Stimulated activated CD8-positive, alpha-beta memory T cell treated with anti-CD3 and anti-CD28 coated beads, Interleukin-2, amount 100 ng/mL, for 1 hour (primary cell): ENCODE measurements at regions not wholly inside any gene's neighbourhood (a gene's known extent, or its start where the extent isn't known, plus 50 kb on each side); places are given as distances from the start of the nearest gene placed in this dataset.

Experiments used
- DNase-seq, 2 donors: peaks; one replicate each; pipeline ENCODE4 v3.0.0-alpha.2; 2020; ENCODE audit warnings: low read depth in 2 of 2

DNA sequence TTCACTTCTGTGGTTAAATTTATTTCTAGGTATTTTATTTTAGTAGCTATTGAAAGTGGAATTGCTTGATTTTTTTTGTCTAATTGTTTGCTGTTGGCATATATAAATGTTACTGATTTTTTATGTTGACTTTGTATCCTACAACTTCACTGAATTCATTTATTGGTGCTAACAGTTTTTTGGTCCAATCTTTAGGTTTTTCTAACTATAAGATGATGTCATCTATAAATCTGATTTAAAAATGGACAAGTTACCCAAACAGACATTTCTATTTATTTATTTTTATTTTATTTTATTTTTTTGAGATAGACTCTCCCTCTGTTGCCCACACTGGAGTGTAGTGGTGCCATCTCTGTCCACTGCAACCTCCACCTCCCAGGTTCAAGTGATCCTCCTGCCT is 162.3 kb downstream of the COX7C start:
- DNase-seq: no peak

DNA sequence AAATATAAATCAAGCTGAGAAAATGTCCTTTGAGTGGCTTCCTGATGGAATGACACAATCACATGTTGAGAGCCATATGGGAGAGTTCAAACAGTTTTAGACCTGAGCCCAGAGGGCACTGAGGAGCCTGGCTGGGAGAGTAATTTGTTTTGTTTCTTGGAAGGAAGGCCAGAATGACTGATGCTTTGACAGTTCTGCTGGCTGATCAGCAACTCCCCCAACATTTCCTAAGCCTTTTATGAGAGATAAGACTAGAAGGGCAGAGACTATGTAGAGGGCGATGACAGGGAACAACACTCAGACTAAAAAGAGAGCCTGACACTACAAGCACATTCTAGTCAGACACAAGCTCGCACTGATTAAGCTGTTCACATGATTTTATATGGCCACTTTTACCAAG is 169.2 kb downstream of the COX7C start:
- no peak for DNase-seq

DNA sequence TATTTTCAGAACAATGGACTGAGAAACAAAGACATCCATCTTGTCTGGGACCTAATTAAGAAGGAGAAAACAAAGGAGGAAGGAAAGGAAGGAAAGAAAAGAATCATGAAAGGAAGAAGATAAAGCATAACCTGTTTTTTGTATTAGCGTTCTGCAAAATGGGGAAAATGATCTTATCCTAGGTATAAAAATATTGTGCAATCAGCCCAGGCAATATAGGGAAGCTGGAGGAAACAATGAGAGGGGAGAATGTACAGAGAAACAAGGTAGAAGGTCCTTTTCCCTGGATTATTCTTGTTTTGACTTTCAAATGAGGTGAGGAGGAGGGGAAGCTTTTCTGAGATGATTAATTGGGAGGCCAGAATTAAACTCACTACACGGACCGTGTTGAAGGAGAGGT is 177.9 kb downstream of the COX7C start:
- DNase-seq: no peak

DNA sequence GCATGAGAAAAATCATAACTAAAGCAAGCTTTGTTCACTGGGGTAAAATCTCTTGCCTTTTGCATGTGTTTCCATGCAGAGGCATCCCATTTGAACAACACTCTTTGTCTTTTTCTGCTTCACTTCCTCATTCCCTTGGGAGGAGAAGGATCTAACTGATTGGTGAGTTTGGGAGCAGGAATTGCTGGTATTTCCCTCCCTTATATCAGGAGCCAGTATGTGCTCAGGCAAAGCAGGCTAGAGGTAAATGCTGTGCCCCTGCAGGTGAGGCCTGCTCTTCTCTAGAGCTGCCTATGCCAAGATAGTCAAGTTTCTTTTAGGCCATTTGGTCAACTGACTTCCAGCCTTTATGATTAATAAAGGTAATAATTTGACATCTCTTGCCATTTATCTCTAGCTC is 179.9 kb downstream of the COX7C start:
- DNase-seq: no peak

DNA sequence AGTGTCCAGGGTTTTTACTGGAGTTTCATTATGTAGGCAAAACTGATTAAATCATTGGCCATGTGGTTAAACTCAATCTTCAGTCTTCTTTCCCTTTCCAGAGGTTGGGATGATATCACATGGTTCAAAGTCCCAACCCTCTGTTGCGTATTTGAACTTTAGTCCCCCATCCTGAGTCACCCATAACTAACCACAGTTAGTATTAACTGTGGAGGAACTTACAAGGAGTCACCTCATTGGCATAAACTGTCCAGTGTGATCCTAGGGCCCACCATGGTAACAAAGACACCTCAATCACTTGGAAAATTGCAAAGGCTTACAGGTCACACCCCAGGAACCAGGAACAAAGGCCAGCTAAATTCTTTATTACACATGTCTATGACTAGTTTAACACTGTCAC is 188.5 kb downstream of the COX7C start:
- no peak for DNase-seq

DNA sequence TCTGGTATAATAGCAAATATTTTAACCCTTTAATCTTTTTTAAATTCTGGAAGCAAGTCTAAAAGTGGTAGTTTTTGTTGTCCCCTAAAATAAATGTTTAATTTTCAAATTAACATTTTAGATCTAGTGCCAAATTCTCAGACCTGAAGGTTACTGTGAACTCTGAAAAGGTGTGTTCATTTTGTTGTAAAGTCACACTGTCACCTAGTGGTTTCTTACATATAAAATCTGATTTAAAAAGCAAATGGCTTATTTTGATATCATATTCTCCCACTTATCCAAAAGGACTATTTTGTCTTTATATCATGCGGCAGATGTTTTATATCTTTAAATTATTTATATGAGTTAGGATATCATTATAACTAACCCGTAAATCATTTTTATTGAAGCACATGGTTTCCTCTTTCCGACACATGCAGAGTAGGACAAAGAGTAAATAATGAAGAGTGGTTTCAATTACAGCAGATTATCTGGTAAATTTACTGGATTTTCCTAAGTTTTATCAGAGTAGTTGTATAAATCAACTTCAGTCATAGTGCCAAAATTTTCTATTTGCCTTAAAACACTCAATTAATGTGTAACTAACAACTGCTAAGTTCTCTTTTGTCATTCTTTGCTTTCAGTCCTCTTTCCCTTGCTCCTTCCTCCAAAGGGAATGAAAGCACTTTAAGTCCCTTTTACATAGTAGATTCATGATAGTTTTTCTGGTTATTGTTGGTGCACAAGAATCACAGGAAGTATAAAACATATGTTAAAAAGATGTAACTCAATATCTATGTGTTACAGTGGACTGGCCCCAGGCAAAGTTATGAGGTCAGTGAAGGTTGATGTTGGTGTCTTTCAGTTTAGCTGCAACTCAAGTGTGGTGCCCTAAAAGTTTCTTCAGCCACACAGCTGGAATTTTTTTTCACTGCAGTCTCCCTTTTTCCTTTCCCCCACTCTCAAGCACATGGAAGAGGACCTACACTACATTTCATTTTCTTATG is 189.6 kb downstream of the COX7C start:
- no peak for DNase-seq

DNA sequence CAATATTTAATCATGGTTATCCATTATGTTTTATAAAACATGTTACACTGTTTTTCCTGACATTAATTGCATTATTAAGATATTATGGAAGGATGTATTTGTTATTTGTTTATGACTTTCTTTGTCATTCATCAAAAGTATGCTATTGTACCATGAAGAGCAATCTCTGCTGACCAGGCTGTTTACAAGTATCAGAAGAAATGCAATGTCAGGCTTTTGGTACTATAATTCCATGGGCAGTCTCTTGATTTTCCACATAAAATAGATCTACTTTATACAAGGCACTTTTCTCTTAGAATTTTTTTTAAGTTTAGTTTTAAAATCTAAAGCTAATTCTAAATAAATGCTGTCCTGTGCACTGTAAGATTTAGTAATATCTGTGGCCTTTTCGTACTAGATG is 196.6 kb downstream of the COX7C start:
- DNase-seq: no peak

DNA sequence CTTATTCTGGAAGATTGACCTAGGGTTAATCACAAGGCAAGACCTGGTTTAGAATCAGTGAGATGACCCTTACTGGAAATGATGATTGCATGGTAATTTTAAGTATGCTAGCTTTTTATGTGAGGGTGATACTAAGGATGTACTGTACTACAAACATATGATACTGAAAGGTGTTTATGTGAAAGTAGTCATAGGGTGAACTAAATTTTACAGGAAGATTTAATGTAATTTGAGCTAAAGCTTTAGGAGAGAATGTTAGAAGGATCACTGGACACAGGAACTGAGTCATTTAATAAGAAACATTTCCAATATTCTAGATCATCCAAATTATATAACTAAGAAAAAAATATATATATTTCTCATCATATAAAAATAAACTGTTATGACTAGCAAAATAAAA is 197.2 kb downstream of the COX7C start:
- no peak for DNase-seq

DNA sequence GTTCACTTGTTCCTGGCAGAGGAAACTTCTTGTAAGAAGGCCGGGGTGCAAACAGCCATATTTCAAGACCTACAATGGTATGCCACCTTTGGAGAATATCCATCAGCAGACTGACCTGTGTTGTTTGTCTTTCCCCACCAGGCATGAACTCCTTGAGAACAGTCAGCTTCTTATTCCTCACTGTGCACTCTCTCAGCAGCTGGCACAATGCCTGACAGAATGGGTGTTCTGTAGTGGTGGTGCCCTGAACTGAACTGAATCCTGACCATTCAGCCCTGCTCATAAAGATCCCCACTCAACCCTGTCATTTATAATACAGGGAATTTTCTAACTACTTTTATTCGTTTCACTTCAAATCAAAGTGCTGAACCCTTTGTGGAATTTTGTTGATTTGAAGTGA is 206.9 kb downstream of the COX7C start:
- DNase-seq: no peak

DNA sequence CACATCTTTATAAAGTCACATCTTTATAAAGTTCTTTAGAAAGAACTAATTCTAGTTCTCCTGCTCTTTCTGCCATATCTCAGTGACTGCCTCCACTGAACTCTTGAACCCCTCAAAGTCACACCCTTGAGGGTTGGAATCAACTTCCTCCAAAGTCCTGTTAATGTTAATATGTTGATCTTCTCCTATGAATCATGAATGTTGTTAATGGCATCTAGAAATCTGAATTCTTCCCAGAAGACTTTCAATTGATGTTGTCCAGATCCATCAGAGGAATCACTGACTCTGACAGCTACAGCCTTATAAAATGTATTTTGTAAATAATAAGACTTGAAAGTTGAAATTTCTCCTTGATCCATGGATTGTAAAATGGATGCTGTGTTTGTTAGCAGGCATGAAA is 213.4 kb downstream of the COX7C start:
- DNase-seq: no peak

DNA sequence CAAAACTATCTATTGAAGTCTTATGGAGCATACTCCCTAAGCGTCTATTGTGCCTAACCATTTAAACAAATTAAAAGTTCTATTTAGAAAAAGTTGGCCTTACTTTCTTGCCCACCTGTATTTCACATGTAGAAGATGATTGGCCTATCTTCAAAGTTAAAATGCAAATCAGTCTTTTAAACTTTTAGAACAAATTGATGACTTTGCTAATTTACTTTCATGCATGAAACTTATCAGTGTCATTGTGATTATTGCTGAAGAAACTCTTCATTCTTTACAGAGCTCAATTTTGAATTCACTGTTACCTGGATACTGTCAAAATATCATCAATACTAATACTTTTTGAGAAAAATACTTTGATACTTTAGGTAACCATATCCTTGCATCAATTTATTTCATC is 216.1 kb downstream of the COX7C start:
- DNase-seq: no peak

DNA sequence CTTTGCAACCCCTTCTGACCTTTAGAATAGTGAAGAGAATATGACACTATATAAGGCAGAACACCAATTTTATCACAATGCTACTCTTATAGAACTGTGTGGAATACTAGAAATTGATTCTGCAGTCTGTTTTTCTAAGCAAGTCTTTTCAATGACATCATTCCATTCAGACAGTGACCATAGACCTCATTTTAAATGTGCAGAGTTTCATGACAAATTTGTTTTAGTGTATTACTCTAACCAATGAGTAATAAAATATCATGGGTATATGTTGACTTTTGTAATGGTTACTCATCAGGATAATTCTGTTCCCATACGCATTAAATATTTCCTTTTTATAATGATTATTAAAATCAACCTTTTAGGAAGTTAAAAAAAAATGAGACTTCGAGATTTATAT is 219.9 kb downstream of the COX7C start:
- DNase-seq: no peak

DNA sequence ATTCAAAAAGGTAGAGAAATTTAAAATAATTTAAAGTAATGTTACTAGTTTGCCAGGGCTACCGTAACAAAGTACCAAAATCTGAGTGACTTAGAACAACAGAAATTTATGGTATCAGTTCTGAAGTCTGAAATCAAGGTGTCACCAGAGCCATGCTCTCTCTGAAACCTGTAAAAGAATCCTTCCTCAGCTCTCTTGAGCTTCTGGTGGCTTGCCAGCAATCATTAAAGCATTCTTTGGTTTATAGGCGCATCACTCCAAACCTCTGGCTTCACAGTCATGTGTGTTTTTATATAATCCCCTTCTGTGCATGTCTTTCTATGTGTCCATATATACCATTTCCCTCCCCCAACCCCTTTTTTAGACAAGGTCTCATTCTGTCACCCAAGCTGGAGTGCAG is 220.3 kb downstream of the COX7C start:
- no peak for DNase-seq

DNA sequence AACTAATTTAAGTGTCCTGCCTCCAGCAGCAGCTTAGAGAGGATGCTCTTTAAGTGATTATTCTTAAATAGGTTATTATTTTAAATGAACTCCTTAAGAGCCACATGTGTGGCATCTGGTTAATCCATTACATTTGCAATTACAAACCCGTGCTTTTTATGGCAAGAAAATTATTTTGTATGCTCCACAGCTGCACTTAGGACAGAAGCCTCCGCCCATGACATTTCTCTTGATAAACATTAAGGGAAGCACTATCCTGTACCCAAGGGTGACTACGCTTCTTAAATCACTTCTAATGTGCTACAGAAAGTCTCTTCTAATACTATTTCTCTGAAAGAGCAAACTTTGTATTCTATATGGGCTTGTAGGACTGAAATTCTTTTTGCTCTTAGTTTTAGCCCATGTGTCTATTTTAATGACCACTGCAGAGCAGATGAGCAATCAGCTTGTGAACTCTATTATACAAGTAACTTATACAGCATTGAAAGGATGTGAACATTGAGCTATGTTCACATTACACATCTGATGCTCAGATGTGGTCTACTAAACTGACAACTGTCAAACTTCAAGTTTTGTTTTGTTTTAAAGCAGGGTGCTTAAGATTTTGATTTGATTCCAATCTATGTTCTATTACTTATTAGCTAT is 223.4 kb downstream of the COX7C start:
- DNase-seq: no peak

DNA sequence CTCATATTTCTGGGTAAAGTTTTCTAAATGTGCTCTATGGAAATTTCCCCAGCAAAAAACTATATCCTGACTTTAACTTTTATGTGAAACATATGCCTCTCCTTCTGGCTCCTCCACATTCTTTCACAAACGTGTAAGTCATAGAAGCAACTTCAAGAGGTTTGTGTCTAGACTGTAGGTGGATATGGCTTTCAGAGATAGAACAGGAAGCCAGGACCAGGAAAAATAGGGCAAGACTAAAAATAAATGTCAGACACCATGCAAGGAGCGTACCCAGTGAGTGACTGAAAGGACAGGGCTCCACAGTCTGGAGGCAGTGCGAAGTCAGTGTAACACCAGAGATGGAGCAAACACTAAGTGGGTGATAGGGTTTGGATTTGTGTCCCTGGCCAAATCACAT is 240.7 kb downstream of the COX7C start:
- no peak for DNase-seq

DNA sequence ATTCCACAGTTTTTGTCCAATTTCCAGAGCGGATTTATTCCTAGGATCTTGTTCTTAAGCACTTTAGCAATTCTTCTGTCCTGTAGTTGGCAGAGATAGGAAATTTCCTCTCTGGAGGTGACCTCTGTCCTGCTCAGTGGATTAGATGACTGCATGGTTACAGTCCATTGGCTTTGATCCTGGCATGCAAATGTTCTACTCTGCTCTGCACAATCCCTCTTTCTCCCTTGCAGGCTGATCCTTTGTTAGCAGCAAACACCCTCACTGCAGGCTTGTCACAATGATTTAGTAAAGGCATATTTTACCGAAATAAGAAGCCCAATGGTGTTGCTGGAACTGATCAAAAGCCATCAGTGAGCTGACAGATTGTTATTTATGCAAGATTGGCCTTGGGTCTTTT is 243.8 kb downstream of the COX7C start:
- no peak for DNase-seq

DNA sequence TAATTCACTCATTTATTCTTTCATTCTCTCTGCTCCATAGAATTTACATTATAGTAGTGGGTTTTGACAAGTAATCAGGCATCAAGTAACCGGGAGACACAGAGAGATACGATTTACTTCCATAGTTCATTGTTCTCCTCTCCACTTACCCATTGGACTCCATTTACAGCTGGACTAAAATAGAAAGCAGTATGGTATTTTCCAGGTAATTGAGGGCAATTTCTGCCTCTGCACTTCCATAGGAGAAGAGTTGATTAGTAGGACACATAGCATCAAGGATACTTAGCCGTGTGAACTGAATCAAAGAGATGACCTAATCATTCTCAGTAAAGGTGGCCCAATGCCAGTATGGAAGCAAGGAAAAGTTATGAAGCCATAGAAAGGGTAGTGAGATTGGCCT is 244.4 kb downstream of the COX7C start:
- no peak for DNase-seq

DNA sequence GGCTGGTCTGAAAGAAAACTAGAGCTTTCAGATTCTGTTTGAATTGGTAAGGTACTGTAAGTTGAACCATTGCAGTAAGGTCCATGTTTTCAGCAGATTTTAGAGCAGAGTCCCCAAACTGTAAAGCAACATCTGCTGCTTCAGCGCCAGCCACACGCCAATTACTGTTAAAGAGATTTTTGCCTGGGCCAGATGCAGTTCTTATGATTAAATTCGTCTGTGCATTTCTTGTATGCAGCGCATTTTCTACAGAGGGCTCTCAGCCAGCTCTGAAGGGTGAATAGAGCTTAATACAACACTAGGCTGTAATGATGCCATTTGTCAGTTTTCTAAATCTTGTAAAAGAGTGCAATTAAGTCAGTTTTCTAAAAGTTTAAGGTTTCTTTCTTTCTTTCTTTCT is 246.3 kb downstream of the COX7C start:
- DNase-seq: no peak

DNA sequence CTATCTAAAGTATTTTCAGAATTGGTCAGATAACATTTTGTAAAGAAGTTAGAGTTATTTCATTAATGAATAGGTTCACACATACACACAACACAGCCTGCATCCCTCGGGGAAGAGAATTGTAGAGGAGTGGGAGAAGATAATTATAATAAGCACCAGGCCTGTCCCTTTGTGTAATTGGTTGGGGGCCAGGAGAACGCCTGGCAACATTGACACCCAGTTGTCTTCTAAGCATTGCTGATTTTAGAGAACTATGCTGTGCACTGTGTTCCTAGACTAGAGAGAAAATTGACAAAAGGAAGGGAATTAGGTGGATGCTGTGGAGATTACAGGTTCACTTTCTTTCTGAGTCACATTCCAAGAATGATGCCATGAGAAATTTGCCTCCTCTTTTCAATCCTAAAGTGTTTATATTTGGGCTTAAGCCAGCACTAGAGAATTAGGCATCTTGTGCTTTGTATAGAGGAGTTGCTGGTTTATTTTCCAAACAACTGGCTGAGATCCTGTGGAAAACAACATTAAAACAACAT is 247.6 kb downstream of the COX7C start:
- DNase-seq: no peak

DNA sequence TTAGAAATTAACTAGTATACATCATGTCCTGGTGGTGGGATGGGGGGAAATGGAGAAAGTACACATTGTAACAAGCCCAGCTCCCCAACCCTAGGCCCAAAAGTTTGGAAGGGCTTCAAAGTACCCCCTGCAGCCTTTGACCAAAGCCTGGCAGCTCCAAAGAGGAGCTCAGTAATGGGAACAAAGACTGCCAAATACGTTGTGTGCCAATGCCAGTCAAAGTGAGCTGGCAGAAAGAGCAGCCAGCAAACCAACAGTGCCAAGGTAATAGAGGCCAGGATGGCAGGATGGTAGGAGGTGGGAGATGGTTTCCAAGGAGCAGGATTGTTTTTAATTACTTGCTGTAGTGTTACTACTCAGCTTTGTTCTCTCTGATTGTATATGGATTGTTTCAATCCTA is 248.3 kb downstream of the COX7C start:
- no peak for DNase-seq

DNA sequence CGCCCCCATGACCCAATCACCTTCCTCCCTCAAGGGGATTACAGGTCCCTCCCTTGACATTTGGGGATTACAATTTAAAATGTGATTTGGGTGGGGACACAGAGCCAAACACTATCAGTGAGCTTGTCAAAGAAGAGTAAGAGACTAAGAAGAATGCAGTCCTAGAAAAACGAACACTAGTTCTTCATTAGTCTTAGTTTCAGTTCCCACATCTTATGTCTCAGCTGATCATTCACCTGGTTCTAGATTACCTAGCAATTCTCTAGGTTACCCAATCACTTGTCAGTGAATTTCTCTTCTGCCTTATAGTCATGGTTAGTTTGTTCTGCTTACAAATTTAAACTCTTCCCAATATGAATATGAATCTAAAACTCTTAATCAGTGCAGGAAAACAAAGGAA is 251.5 kb downstream of the COX7C start:
- no peak for DNase-seq

DNA sequence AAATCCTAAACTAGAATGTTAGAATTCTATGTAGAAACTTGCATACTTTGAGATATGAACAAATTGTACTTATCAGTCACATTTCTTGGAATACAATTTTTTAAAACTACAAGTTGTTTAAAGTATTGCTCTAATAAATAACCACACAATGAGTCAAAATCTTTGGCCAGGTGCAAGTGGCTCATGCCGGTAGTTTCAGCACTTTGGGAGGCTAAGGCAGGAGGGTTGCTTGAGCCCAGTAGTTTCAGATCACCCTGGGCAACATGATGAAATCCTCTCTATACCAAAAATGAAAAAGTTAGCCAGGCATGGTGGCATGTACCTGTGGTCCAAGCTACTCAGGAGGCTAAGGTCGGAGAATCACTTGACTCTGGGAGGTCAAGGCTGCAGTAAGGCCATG is 257.8 kb downstream of the COX7C start:
- no peak for DNase-seq

DNA sequence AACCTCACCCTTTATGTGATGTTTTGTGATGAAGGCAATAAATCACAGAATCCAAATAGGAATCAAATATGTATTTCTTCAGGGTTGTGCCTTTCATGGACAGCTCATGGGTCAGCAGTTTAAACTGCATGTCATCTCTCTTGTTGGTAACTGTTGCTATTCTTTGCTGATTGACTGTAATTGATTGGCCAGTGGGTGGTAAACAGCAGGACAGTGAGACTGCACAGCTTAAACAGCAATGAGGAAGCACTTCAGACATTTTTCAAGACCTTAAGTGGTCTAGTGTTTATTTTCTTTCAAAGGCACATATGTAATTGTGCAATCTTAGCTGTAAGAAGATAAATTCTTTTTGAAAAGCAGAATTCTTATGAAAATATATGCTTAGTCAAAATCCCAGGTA is 260.5 kb downstream of the COX7C start:
- no peak for DNase-seq
